Peyer's patch (tissue), 4 donors: ENCODE measurements at regions not wholly inside any gene's neighbourhood (a gene's known extent, or its start where the extent isn't known, plus 50 kb on each side); places are given as distances from the start of the nearest gene placed in this dataset.

ENCODE experiments used
- CTCF ChIP-seq, 6 experiments: fragments of 450-650 bp in 4 of 6; fragments of 200-600 bp in 2 of 6; sonication (generic) in 1 of 6; IDR thresholded peaks; one replicate each; pipeline ENCODE4 v1.5.1; 2017 to 2019; ENCODE audit warnings: antibody characterized with exemption in 6 of 6, mild to moderate bottlenecking in 3 of 6, moderate library complexity in 1 of 6
- POLR2A ChIP-seq, 2 donors: fragments of 450-650 bp; IDR thresholded peaks; one replicate each; pipeline ENCODE4 v1.5.1; 2017; ENCODE audit warnings: antibody characterized with exemption in 2 of 2, mild to moderate bottlenecking in 2 of 2, moderate library complexity in 2 of 2

GRCh38 chr4:174053895-174054294 lies 229.6 kb downstream of the FBXO8 start:
- TF ChIP-seq CTCF (IDR thresholded peaks at IDR 0.05) (no peak), POLR2A (IDR thresholded peaks at IDR 0.05) (no peak)
